Transverse colon (tissue), 4 donors: ENCODE measurements at regions not wholly inside any gene's neighbourhood (a gene's known extent, or its start where the extent isn't known, plus 50 kb on each side); places are given as distances from the start of the nearest gene placed in this dataset.

Experiments used
- CTCF ChIP-seq, 5 experiments: fragments of 200-600 bp in 3 of 5; fragments of 450-650 bp in 2 of 5; sonication (generic) in 3 of 5; IDR thresholded peaks; 1 replicate in 2 of 5; 2 replicates in 3 of 5; pipeline ENCODE4 v1.5.1; 2016 to 2017; ENCODE audit warnings: antibody characterized with exemption in 5 of 5, inconsistent platforms in 3 of 5, mild to moderate bottlenecking in 2 of 5, moderate library complexity in 1 of 5
- EP300 ChIP-seq: sonication (generic); formaldehyde crosslinking; IDR thresholded peaks from one replicate; pipeline ENCODE4 v1.6.1; 2017; ENCODE audit warnings: antibody characterized with exemption, low read depth
- POLR2A ChIP-seq: fragments of 450-650 bp; IDR thresholded peaks from one replicate; pipeline ENCODE4 v1.6.1; 2016; ENCODE audit warnings: antibody characterized with exemption, mild to moderate bottlenecking, moderate library complexity
- POLR2AphosphoS5 ChIP-seq, 3 donors: sonication (generic); formaldehyde crosslinking; IDR thresholded peaks; one replicate each; pipeline ENCODE4 v1.6.1; 2016; ENCODE audit warnings: antibody characterized with exemption in 3 of 3

DNA sequence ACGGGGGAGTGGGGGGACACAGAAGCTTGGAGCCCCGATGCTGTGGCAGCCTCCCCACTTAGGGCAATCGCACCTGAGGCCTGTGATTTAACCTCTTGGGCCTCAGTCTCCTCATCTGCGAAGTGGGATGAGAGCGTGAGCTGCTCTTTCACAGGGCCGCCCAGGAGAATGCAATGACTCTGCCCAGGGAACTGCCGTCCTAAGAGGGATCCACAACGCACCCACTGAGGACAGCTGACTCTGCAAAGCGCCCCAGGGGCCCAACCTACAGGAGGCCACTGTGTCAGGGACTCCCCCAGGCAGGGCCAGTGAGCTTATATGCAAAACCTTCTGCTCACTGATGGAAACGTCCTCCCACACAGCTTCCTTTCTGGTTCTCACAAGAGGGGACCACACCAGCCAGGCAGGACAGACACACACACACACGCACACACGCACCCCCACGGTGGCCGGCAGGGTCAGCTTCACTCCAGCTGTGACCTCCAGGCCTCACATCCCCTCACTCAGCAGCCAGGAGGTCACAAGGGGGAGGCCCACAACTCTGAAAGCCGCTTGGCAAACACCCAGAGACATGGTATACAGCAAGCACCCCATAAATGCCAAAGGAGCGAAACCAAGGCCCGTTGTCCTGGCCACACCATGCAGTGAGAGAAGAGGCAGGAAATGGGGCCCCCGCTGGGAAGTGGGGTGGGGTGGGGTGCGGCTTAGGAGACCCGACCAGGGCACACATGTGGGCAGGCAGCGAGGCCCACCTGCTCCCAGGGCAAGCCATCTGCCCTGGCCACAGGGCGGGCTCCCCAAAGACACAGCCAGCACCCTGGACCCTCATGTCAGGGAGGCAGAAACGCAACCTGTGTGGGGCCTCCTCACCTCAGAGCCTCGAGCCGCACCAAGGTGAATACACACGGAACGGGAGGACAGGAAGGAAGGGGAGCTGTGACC lies 73.3 kb downstream of the NCOR2 start:
- no peak for TF ChIP-seq POLR2AphosphoS5 (IDR thresholded peaks at IDR 0.05)
- TF ChIP-seq POLR2A: no peak
- no peak for TF ChIP-seq CTCF (IDR thresholded peaks at IDR 0.05)
- no peak for TF ChIP-seq EP300
